Osteocyte (in vitro differentiated cells): ENCODE measurements at regions not wholly inside any gene's neighbourhood (a gene's known extent, or its start where the extent isn't known, plus 50 kb on each side); places are given as distances from the start of the nearest gene placed in this dataset.
A peak's percentile ranks its signal among the peaks of the same experiment; 100 is the strongest.

ENCODE experiments used
- DNase-seq: peaks from one replicate; pipeline ENCODE4 v3.0.0; 2021; ENCODE audit warnings: mixed read lengths; ENCODE audit not compliant: unreplicated experiment; ENCODE audit errors: extremely low spot score
- H3K27ac Mint-ChIP-seq: one replicate; pipeline ENCODE4 v1.8.0; 2021; ENCODE audit warnings: mild to moderate bottlenecking, mixed read lengths; ENCODE audit not compliant: unreplicated experiment
- H3K27me3 Mint-ChIP-seq: one replicate; pipeline ENCODE4 v1.8.0; 2021; ENCODE audit warnings: mixed read lengths; ENCODE audit not compliant: unreplicated experiment
- H3K36me3 Mint-ChIP-seq: one replicate; pipeline ENCODE4 v1.8.0; 2021; ENCODE audit warnings: mixed read lengths; ENCODE audit not compliant: unreplicated experiment
- H3K4me1 Mint-ChIP-seq: one replicate; pipeline ENCODE4 v1.8.0; 2021; ENCODE audit warnings: mixed read lengths; ENCODE audit not compliant: unreplicated experiment
- H3K4me3 Mint-ChIP-seq: one replicate; pipeline ENCODE4 v1.8.0; 2021; ENCODE audit warnings: mild to moderate bottlenecking, moderate library complexity, mixed read lengths; ENCODE audit not compliant: unreplicated experiment
- H3K9me3 Mint-ChIP-seq: one replicate; pipeline ENCODE4 v1.8.0; 2021; ENCODE audit warnings: mixed read lengths; ENCODE audit not compliant: unreplicated experiment
- TF ChIP-seq, protein P1 (sequence below): fragments of 200-600 bp; sonication (generic); IDR thresholded peaks from 2 replicates; pipeline ENCODE4 v1.5.0; 2021; ENCODE audit warnings: antibody characterized with exemption, mild to moderate bottlenecking, moderate library complexity

DNA sequence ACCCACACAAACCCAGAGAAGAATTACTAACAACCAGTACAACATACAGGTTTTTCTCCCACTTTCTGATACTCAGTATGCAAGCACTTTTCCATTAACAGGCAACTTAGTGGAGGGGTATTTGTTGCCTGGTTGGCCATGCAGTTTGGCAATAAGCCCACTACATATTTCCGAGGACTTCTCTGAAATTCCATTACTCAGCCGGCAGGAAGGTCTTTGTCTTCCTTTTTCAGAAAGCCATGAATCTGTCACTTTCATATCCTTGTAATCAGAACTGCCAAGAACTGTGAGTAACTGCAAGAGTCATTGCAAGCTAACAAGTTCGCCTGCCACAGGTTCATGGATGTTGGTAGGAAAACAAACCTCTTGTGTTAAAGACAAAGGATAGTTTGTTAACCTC, 422.3 kb upstream of the ROBO1 start:
- TF ChIP-seq, protein P1, sequence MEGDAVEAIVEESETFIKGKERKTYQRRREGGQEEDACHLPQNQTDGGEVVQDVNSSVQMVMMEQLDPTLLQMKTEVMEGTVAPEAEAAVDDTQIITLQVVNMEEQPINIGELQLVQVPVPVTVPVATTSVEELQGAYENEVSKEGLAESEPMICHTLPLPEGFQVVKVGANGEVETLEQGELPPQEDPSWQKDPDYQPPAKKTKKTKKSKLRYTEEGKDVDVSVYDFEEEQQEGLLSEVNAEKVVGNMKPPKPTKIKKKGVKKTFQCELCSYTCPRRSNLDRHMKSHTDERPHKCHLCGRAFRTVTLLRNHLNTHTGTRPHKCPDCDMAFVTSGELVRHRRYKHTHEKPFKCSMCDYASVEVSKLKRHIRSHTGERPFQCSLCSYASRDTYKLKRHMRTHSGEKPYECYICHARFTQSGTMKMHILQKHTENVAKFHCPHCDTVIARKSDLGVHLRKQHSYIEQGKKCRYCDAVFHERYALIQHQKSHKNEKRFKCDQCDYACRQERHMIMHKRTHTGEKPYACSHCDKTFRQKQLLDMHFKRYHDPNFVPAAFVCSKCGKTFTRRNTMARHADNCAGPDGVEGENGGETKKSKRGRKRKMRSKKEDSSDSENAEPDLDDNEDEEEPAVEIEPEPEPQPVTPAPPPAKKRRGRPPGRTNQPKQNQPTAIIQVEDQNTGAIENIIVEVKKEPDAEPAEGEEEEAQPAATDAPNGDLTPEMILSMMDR, result no peak
- peak overlapping the region; percentile 34 for H3K4me3 Mint-ChIP-seq
- no peaks in the 10 kb centered on the region for H3K36me3 Mint-ChIP-seq
- no peaks in the 10 kb centered on the region for H3K27me3 Mint-ChIP-seq
- peak overlapping the region; percentile 58 for H3K27ac Mint-ChIP-seq
- H3K9me3 Mint-ChIP-seq, result no peaks in the 10 kb centered on the region
- no peak for DNase-seq
- H3K4me1 Mint-ChIP-seq, result peaks cover 24% of the 10 kb centered on the region

DNA sequence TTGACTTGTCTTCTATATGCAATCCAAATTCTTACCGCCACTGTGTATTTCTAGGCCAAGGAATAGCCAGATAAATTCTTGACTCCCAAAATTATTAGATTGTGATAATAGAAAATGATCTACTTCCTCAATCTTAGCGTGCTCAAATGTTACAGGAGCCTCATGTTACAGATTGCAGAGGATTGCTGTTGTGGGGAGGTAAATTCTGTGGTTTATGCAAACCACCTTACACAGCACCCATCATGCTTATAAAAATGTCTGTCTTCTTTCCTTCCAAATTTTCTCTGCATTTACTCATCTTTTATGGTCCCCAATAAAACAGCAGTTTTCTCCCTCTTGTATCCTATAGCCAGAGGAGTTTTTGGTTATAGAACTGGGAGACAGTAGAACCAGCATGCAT, 420.2 kb upstream of the ROBO1 start:
- Mint-ChIP-seq H3K36me3 (no peaks in the 10 kb centered on the region), H3K27ac (no peak overlapping the region), H3K27me3 (no peaks in the 10 kb centered on the region), H3K9me3 (no peaks in the 10 kb centered on the region), H3K4me3 (no peak overlapping the region), H3K4me1 (peaks cover 18% of the 10 kb centered on the region)
- no peak for DNase-seq
- TF ChIP-seq, protein P1, result no peak

DNA sequence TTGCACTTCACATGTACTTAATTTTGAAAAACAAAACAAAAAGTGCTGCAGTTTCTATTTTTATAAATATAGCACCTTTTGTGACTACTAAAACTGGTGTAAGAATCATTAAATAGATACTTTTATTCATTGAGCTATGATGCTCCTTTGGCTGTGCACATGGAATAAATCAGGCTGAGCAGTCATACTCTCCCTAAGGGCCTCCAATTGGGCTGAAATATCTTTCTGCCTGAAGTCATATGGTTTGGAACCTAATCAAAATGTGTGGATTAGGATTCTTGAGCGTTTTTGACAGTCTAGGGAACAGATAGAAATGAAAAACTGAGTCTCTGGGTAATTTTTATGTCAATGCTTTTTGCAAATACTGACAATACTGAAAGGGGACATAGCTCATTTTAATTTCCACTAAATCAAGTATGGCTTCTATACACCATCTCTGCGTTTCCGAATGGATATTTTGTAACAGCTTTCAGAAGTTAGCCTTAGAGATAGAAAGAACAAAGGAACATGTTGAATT, 392.2 kb upstream of the ROBO1 start:
- no peak overlapping the region for H3K27ac Mint-ChIP-seq
- no peak for DNase-seq
- H3K4me3 Mint-ChIP-seq, result no peak overlapping the region
- H3K9me3 Mint-ChIP-seq, result no peaks in the 10 kb centered on the region
- H3K36me3 Mint-ChIP-seq, result no peaks in the 10 kb centered on the region
- peaks cover 12% of the 10 kb centered on the region for H3K27me3 Mint-ChIP-seq
- TF ChIP-seq, protein P1, result no peak
- no peaks in the 10 kb centered on the region for H3K4me1 Mint-ChIP-seq

DNA sequence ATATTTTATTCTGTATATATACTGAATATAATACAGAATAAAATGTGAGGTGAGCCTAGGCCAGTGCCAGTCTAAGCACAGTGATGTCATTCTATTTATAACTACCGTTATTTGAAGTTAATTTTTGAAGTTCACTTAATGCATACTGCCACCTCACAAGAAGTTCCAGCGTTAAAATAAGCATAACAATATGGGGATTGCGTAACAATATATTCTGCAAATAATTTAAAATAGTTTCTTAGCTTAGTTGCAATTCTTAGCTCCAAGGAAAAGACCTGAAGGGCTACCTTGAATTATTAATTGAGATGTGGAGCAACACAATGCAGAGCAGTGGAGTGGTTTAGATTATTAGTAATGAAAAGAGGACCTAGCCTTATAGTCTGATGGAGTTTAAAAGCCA, 390.5 kb upstream of the ROBO1 start:
- Mint-ChIP-seq H3K4me1 (no peaks in the 10 kb centered on the region), H3K27me3 (peaks cover 11% of the 10 kb centered on the region), H3K9me3 (no peaks in the 10 kb centered on the region), H3K36me3 (no peaks in the 10 kb centered on the region), H3K4me3 (no peak overlapping the region), H3K27ac (no peak overlapping the region)
- TF ChIP-seq, protein P1, result no peak
- no peak for DNase-seq

DNA sequence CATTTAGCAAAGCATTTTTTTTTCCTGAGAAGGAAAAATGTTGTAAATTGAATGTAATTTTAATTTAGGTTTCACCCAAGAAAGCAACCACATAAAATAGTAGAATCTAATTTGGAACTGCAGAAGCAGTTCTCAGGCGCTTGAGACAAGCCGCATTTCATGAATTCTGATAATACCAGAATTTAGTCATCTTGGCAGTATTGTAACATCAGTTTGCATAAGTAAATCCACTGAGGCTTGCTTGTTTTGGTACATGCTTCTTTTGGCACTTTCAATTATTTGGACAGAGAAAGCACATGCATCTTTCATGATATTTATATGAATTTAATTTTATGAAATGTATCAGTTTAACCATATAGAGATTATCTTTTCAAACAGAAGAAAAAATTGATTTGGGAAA, 389.7 kb upstream of the ROBO1 start:
- Mint-ChIP-seq H3K27me3 (peaks cover 11% of the 10 kb centered on the region), H3K9me3 (peaks cover 2% of the 10 kb centered on the region), H3K36me3 (no peaks in the 10 kb centered on the region), H3K27ac (no peak overlapping the region), H3K4me1 (no peaks in the 10 kb centered on the region), H3K4me3 (no peak overlapping the region)
- no peak for DNase-seq
- TF ChIP-seq, protein P1, result no peak
